ENCODE measurements at regions not wholly inside any gene's neighbourhood (a gene's known extent, or its start where the extent isn't known, plus 50 kb on each side); places are given as distances from the start of the nearest gene placed in this dataset.

- DNase-seq (ENCODE audit: insufficient read length, low spot score): no peak
- no peak for FAIRE-seq
- TF ChIP-seq, protein P1, sequence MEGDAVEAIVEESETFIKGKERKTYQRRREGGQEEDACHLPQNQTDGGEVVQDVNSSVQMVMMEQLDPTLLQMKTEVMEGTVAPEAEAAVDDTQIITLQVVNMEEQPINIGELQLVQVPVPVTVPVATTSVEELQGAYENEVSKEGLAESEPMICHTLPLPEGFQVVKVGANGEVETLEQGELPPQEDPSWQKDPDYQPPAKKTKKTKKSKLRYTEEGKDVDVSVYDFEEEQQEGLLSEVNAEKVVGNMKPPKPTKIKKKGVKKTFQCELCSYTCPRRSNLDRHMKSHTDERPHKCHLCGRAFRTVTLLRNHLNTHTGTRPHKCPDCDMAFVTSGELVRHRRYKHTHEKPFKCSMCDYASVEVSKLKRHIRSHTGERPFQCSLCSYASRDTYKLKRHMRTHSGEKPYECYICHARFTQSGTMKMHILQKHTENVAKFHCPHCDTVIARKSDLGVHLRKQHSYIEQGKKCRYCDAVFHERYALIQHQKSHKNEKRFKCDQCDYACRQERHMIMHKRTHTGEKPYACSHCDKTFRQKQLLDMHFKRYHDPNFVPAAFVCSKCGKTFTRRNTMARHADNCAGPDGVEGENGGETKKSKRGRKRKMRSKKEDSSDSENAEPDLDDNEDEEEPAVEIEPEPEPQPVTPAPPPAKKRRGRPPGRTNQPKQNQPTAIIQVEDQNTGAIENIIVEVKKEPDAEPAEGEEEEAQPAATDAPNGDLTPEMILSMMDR (IDR thresholded peaks at IDR 0.05; ENCODE audit: insufficient read depth, missing control alignments): no peak
Measured at GRCh38 chr3:118827446-118827845, 207.2 kb downstream of the IGSF11 start.

DNA sequence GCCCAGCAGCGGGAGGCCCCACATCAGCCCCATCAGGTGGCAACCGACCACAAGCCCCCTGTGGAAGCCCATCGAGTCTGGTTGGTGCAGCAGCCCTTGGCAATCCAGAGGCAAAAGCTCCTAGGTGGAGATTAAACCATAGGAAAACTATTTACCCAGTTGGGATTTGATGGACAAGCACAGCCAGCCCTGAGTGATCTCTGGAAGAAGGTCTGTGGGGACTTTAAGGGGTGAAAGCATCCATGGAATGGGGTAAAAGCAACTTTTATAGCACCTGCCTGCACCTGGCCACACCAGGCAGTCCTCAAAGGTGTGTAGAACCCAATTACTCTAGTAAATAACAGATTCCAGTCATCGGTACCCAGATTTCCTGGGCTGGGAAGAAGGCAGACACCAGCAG lies 206.3 kb downstream of the IGSF11 start:
- TF ChIP-seq, protein P1 (IDR thresholded peaks at IDR 0.05; ENCODE audit: insufficient read depth, missing control alignments): no peak
- no peak for FAIRE-seq
- no peak for DNase-seq (ENCODE audit: insufficient read length, low spot score)

GRCh38 chr3:118833075-118833474 lies 201.6 kb downstream of the IGSF11 start:
- no peak for DNase-seq (ENCODE audit: insufficient read length, low spot score)
- FAIRE-seq: no peak
- TF ChIP-seq, protein P1 (IDR thresholded peaks at IDR 0.05; ENCODE audit: insufficient read depth, missing control alignments): no peak

DNA sequence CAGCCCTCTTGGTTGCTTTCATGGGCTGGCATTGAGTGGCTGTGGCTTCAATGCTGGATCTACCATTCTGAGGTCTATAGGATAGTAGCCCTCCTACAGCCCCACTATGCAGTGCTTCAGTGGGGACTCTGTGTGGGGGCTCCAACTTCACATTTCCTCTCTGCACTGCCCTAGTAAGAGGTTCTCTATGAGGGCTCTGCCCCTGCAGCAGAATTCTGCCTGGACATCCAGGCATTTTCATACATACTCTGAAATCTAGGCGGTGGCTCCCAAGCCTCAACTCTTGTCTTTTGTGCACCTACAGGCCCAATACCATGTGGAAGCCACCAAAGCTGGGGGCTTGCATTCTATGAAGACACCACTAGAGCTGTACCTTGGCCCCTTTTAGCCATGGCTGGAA lies 195.8 kb downstream of the IGSF11 start:
- TF ChIP-seq, protein P1 (IDR thresholded peaks at IDR 0.05; ENCODE audit: insufficient read depth, missing control alignments): no peak
- FAIRE-seq (no peak), DNase-seq (ENCODE audit: insufficient read length, low spot score) (no peak)

DNA sequence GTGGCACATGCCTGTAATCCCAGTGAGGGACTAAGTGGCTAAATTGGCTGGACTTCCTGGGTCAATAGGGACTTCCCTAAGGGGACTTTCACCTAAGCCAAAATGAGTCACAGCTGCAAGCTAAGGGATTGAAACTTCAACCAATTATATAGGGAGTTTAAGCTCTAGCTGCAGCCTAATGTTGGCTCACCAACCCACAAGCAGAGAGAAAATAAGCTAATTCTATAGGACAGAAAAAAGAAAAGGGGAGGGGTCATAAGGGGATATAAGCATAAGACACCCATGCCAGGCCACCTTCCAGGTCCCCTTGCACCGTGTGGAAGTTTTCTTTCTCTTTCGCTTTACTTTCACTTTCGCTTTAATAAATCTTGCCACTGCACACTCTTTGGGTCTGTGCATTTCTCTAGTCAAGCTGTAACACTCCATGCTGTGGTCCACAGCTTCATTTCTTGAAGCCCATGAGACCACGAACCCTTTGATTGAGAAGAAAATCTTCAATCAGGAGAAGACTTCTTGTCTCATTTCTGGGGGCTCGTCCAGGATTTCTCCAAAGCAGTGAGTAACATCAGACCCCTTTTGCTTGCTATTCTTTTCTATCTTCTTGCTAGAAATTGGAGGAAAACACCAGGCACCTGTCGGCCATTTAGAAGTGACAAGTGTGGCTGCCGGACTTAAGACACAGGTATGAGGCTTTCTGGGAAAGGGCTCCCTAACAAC lies 192.3 kb downstream of the IGSF11 start:
- TF ChIP-seq, protein P1 (IDR thresholded peaks at IDR 0.05; ENCODE audit: insufficient read depth, missing control alignments): no peak
- FAIRE-seq (no peak), DNase-seq (ENCODE audit: insufficient read length, low spot score) (no peak)

- DNase-seq (ENCODE audit: insufficient read length, low spot score) (no peak), FAIRE-seq (no peak)
- TF ChIP-seq, protein P1 (IDR thresholded peaks at IDR 0.05; ENCODE audit: insufficient read depth, missing control alignments): no peak
Measured at GRCh38 chr3:118846176-118846575, 188.5 kb downstream of the IGSF11 start.
